NCI-H1436 (cell line): ENCODE measurements at regions not wholly inside any gene's neighbourhood (a gene's known extent, or its start where the extent isn't known, plus 50 kb on each side); places are given as distances from the start of the nearest gene placed in this dataset.

ENCODE experiments used
- DNase-seq: peaks from one replicate; lab custom pipeline; 2025; lab: John Stamatoyannopoulos, UW

DNA sequence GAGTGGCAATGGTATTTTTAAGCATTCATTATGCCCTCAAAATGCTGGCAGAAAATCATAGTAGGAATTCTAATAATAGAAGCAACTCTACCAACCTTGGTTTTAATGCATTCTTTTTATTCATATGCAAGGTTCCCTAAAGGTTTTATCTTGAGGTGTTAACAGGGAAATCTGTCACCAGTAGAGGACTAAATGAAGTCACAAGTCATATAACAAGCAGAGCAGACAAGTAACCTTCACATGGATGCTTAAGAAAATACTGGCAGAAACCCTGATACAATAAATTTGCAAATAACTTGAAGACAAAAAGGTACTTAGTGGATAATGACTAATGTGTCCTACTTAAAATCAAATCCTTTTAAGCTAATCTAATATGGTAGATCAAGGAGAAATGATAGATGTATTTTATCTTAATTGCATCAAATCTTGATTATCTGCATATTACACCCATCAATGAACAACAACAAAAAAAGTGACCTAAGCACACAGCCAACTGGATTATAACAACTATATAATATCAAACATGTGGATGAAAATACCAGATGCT lies 73.3 kb downstream of the RFC3 start:
- DNase-seq, result no peak

DNA sequence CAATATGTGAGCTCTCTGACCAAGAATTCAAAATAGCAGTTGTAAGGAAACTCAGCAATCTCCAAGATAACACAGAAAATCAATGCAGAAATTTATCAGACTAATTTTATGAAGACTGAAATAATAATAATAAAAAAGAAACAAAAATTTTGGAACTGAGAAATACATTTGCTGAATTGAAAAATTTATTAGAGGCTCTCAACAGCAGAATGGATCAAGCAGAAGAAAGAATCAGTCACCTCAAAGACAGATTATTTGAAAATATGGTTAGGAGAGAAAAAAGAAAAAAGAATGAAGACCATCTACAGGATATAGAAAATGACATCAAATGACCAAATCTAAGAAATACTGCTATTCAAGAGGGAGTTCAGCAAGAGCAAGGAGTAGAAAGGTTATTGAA lies 75.6 kb downstream of the RFC3 start:
- DNase-seq, result no peak

DNA sequence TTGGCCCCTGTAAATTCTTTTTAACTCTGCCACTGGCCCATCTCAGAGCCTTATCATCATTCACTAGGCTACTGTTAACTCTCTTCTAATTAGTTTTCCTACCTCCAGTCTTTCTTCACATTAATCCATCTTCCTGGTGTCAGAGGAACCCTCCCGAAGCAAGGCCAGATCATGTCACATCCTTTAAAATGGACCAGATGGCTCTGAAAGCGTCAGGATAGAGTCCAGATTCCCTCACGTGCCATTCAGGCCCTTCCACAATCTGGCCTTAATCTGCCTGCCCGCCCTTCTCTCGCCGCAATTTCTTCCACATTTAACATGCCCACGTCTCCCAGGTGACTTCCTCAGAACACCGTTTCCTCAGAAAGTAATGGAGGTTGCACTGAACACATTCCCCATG lies 86.5 kb downstream of the RFC3 start:
- no peak for DNase-seq

DNA sequence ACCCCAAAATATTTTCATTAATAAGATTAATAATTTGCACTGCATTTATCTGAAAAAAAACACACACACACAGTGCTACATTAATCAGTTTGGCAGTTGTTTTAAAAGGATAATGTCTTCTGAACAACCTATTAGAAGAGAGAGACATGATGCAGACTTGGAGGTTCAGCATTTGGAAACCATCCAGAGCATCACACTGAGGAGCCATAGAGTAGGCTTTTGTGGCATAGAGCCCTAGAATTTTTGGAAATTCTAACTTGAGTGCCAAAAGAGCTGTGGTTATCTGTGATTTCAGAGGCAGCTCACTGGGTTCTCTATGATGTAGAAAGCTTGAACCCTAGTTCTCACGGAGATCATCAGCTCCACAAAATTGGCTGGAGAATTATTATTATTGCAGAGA lies 90.2 kb downstream of the RFC3 start:
- no peak for DNase-seq

DNA sequence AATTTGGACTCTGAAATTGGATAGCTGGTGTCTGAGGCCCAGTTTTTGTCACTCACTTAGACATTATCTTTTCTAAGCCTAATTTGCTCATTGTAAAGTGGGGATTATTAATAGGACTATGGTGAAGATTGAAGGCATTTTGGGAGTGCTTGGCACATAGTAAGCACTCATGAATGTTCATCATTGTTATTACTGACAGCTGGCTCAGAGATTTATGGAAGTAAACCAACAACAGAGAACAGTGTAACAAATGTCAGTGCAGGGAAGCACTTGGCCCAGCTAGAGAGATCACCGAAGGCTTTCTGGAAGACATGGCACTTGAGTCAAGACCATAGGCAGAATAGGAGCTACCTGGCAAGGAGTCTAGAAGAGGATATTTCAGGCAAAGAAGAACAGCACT lies 92.3 kb downstream of the RFC3 start:
- DNase-seq, result no peak

DNA sequence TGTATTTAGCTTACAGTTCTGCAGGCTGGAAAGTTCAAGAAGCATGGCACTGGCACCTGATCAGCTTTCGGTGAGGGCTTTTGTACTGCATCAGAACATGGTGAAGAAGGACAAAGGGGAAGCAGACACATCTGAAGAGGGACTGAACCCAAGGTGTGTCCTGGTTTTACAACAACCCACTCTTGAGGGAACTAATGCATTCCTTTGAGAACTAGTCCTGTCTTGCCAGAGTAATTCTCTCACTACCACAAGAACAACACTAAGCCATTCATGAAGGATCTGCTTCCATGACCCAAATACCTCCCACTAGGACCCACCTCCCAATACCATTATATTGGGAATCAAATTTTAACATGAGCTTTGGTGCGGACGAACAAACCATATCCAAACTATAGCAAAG lies 93.6 kb downstream of the RFC3 start:
- DNase-seq, result no peak

DNA sequence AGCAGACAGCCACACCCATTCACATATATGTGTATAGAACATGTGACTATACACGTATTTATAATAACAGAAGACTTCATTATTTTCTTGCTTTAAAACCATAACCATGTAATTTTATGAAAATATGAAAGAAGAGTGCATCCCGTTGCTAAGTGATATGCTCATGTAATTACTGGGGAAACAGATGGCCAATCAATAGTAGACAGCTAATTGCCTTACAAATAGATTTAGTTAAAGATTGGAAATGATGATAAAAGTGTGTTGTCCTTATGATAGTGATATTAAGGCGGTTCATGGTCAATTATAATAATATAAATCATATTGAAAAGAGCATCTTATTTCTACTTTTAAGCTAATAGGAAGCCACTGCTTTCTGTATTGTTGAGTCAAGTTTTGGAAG lies 95.9 kb downstream of the RFC3 start:
- DNase-seq, result no peak

DNA sequence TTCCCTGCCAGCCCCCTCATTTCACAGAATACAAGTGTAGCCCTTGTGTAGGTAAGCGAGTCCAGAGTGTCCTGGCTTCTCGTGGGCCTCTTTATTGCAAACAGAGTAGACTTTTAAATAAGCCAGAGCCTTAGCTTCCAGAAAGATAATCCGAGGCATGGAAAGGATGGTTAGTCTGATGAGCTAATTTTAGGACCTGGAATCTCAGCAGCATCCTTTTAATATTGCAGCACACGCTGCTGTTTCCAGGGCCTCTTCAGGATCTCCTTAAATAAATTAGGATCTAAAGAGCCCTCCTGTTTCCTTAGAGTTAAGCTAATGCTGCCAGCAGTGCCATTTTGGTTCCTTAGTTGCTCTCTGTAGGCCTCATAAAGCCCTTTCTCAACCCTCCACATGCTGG lies 99.2 kb downstream of the RFC3 start:
- no peak for DNase-seq

DNA sequence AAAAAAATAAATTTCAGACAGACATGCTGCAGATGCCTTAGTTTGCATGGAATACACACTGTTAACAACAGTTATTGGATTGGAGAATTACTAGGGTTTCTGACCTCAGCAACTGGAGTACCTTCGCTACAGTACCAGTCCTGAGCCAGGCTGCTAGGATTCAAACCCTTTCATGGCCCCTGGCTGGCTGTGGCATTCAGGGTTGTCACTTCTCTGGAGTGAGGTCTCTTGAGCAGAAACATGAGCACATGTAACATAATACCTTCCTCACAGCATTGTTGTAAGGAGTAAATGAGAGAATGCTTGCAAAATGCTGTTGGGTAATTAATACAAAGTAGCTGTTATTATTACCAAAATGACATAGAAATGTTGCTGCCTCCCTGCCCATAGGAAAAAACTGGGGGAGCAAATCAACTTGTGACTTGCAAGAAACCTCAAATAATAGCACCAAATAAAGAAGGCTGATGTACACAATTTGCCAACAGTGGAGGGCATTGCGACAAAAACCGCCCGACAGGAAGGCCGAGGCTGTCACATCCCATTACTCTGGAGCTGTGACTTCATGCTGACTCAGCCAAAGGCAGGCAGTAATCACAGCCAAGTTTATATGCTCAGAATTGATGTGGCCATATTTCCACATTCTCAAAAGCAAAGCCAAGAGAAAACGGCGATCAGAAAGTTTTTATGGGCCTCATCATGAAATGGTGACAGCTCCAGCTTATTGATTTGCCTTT lies 100.4 kb downstream of the RFC3 start:
- DNase-seq, result no peak

DNA sequence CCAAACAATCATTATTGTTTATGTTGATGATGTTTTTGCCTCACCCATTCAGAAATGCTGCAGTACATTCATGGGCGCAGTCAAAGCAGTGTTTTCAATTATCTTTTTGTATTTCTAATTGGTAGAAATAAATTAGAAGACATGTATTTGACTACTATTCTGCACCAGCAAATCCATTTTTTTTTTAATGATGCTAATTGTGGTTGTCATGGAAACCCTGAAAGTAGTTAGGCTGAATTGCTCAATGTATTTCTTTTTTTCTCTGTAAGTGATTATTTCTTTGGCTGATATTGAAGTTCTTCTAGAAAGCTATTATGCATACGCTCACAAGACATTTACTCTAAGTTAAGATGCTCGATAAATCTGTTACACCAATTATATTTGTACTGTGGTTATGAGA lies 101.2 kb downstream of the RFC3 start:
- no peak for DNase-seq

DNA sequence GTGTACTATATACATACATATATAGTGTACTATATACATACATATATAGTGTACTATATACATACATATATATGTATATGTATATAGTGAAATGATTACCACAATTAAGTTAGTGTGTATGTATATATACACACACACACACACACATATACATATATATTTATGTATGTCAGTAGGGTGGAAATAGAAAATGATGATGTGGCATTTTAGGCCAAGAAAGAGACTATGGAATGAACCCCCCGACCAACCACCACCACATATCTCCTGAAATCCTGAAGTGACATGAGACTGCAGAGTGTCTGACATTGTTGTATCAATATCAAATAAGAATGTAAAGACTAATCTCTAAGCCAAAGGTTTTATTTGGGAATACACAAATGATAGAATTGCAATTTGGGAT lies 107.6 kb downstream of the RFC3 start:
- DNase-seq, result no peak

DNA sequence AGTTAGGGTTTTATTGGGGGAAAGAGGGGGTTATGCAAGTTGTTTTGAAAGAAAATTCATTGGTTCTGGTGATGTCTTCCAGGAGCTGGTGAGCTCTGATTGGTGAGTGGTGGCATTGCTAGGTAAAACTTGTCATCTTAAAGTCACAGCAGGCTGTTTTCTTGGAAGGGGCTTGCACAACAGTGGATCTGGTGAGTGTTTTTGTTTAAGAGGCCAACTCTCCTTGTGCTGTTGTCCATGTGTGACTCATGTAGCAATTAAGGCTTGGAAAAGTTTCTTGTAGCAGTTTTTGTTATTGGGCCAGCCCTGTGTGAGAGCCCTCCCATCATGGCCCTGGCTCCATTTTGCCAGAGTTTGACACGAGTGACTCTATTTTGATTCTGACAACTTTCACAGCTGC lies 109.4 kb downstream of the RFC3 start:
- DNase-seq, result no peak

DNA sequence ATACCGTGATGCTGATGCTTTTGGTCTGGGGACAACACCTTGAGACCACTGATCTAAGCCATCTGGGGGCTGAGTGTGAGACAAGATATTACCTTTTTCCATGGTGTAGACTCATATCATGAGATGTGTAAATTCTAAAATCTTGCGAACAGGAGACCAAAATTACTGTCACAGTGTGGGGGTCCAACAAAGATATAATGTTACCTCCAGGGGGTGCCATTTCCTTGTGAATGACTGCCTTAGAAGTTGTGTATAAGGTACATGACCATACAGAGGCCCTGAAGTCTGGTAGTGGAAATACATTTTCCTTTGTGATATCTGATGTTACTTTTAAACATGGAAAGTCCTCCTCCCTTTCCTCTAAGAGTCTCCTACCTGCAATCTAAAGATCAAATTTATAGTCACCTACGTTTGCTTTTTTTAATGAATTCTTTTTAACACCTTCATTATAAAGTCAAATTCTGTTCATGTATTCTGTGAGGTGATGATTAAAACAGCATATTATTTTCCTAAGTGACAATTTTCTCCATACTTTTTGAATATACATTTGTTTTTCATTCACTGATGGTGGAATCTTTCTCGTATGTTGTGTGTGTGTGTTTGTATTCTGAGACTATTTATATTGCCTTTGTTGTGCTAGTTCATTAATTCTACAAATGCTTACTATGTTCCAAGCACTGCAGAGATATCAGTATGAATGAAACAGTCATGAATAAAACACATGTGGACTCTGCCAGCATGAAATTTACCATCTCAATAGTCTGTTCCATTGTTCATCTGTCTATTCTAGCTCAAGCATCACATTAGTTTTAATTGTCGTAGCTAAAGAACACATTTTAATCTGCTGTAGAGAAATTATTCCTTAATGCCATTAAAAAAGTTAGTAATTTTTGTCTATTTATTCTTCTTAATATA lies 113.7 kb downstream of the RFC3 start:
- no peak for DNase-seq

DNA sequence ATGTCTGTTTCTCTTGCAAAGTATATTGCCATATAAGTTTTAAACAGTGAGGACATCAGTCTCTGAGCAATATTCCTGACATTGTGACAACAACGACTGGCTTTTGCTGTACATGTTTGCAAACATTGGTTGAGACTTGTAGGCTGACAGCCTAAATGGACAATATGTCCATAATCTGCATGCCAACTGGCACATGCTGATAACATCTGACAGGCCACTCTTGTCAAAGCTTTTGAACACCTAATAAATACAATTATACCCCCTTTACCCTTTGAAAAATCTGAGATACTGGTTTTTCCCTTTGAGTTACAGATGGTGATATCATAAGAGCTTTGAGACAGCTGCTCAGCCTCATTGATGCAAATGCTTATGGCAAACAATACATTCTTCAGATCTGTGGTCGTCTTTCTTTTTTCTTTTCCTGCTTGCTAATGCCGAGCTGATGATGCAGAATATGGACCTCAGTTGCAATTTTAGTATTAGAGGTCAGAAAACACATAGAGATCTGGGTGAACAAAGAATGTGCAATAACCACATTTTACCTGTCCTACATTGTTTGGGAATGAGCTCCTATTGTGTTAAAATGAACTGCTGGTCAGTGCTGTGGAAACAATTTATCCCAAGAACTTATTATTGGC lies 114.9 kb downstream of the RFC3 start:
- DNase-seq, result no peak

DNA sequence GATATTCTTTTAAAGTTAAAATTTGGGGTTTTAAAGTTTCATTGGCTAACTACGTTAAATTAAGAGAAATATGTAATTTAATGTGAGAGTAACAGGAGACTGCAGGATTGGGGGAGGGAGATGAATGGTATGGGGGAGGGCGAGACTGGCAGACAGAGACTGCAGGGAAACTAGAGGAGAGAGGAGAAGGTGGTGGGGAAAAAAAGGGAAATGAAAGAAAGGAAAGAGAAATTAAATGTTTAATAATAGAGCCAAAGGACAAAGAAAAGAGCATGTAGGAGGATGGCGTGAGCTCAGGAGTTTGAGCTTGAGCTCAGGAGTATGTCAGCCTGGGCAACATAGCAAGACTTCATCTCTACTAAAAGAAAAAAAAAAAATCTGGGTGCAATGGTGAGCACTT lies 115.9 kb downstream of the RFC3 start:
- DNase-seq, result no peak

DNA sequence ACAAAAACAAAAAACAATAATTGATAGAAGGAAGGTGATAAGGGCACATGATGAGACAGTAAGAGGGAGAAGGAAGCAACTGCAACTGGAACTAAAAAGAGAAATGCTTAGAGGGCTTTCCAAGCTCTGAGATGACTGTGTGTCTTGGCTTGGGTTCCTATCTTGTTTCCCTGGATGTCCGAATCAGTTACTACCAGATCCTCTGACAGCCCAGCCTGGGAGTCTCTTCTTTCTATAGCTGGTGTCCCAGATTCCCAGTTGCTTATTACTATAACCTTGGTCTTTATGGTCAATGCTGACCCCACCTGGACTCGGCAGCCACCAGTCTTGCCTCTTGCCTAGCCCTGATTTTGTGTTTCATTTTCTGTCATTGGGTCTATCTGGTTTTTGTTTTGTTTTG lies 116.4 kb downstream of the RFC3 start:
- DNase-seq, result no peak

DNA sequence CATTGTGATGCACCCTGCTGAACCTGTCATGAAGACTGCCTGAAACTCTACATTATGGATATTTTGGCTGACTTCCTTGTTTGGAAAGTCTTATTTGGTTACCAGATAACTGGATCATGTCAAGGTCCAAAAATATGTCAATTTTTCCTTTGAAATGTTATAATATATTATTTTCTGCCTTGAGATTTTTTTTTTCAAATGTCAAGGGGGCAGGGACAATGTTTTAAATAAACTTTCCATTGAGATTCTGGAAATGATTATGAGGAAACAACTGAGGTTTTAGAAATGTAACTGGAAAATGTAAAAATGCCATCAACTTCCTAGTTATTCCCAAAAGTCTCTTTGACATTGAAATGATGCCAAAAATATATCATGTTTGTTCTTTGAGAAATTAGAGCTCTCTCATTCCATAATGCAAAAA lies 117.0 kb downstream of the RFC3 start:
- no peak for DNase-seq

DNA sequence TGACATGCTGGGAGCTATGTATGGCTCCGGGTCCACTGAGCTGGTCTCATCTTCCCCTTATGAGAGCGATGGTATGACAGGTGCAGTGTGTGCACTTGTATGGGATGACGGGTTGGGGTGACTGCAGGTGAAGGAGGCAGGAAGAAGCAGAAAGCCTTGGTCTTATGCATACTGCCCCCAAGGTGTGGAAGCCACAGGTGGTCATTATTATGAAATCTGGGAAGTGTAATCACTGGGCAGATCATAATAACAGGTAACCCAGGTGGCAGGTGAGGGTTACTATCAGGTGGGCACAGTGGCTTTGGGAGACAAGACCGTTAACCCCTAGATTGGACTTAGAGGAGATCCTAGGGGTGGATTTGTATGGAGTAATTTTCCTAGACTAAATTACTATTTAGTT lies 118.0 kb downstream of the RFC3 start:
- DNase-seq, result no peak

DNA sequence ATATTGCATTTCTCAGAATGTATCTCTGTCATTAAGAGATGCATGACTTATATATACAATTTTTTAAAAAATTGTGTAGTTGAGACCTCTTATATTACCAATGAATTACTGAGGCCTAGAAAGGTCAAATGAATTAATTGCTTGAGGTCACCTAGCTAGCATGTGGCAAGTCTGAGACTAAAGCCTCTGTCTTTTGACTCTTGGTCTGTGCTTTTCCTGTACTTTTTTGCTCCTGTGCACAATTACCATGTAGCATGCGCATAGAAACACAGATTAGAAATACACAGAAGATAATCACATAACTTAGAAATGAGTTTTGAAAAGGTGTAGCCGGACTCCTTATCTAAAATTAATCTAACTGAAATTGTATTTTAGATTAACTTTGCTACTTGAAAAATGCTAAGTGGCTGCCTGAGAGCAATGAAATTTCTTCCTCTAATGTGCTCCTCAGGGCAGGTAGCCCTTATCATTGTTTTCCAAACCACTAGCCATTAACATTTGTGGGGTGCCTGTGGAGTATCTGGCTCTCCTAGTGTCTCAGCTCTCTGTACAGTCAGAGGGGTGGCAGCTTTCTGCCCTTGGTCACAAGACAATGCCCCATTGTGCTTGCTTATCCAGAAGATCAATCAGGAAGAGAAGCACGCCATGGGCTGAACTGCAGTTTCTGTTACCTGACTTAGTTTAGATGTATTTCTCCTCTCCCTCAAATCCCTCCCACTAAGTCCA lies 119.6 kb downstream of the RFC3 start:
- no peak for DNase-seq

DNA sequence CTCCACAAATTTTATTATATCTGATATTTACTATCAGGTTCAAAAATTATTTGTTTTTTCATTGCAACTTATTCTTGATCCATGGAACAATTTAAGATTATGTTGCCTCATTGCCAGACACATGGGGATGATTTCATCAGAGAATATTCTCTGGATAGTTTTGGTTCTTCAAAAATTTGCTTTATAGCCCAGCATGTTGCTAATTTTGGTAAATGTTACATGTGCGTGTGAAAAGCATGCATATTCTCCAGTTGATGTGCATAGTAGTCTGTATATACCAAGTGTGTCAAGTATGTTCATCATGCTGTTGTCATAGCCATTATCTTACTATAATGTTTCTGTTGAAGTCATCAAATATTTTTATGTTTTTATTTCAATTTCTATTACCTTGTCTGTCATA lies 122.3 kb downstream of the RFC3 start:
- DNase-seq, result no peak

DNA sequence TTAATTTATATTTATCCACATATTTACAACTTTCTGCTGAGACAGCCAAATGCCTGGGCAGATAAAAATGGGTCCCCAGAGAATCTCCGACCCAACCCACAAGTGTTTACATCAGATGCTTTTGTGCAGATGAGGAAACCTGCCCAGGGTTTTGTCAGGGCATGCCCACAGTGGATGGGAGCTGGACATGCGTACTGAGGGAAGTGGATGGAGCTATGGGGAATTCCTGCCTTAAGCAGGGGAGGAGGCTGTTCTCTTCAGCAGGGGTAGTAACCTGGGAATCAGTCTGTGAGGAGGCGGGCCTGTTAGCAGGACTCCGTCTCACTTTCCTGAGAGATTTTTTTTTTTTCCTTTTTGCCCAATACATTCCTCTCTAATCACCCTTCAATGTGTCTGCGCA lies 122.9 kb downstream of the RFC3 start:
- DNase-seq, result no peak

DNA sequence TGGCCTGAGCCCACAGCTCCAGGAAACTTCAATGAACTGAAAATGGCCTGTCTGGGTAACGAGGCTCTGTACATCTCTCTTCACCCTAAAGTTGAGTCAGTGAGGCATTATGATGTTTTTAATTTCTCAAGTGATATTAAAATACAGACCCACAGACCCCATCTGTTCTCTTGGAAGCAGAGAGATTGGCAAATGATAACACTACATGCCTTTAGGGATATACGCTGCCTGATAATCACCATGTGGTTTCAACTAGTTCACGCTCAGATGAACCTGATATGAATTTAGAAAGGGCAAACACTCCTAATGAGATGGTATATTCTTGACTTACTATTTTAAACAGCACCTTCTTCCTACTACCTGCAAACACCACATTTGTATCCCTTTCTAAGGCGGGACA lies 127.5 kb downstream of the RFC3 start:
- no peak for DNase-seq
